ENCODE measurements at regions not wholly inside any gene's neighbourhood (a gene's known extent, or its start where the extent isn't known, plus 50 kb on each side); places are given as distances from the start of the nearest gene placed in this dataset.
"Not testable (repeated sequence)": the region's sequence is repeated elsewhere in the genome, so short reads cannot be mapped to it uniquely, and the experiment has no call there.

GRCh38 chr3:164351131-164351530 lies 727.2 kb downstream of the SI start:
- no peak overlapping the region for H3K4me3 ChIP-seq (ENCODE audit: low read length)
- no peak for DNase-seq (ENCODE audit: low read depth, low spot score)

GRCh38 chr3:164342206-164342605 lies 736.1 kb downstream of the SI start:
- H3K4me3 ChIP-seq (ENCODE audit: low read length); DNase-seq (ENCODE audit: low read depth, low spot score): not testable (repeated sequence)

GRCh38 chr3:164341086-164341485 lies 737.2 kb downstream of the SI start:
- DNase-seq (ENCODE audit: low read depth, low spot score), result no peak
- no peak overlapping the region for H3K4me3 ChIP-seq (ENCODE audit: low read length)

- no peak for DNase-seq (ENCODE audit: low read depth, low spot score)
- no peak overlapping the region for H3K4me3 ChIP-seq (ENCODE audit: low read length)
Observed at GRCh38 chr3:164340273-164340672, 738.0 kb downstream of the SI start.

- no peak for DNase-seq (ENCODE audit: low read depth, low spot score)
Observed at GRCh38 chr3:164332831-164333802, 745.2 kb downstream of the SI start.

GRCh38 chr3:164326714-164327113 lies 751.6 kb downstream of the SI start:
- DNase-seq (ENCODE audit: low read depth, low spot score), result no peak
- H3K4me3 ChIP-seq (ENCODE audit: low read length), result no peak overlapping the region

More at GRCh38 chr3:164332831-164333802, 745.2 kb downstream of the SI start:
- no peak overlapping the region for H3K4me3 ChIP-seq (ENCODE audit: low read length)

- no peak overlapping the region for H3K4me3 ChIP-seq (ENCODE audit: low read length)
- no peak for DNase-seq (ENCODE audit: low read depth, low spot score)
Observed at GRCh38 chr3:164320962-164321361, 757.3 kb downstream of the SI start.

- no peak for DNase-seq (ENCODE audit: low read depth, low spot score)
- H3K4me3 ChIP-seq (ENCODE audit: low read length), result no peak overlapping the region
Observed at GRCh38 chr3:164306042-164306441, 772.3 kb downstream of the SI start.

- no peak for DNase-seq (ENCODE audit: low read depth, low spot score)
- H3K4me3 ChIP-seq (ENCODE audit: low read length), result no peak overlapping the region
Observed at GRCh38 chr3:164303894-164304293, 774.4 kb downstream of the SI start.

GRCh38 chr3:164302622-164303021 lies 775.7 kb downstream of the SI start:
- H3K4me3 ChIP-seq (ENCODE audit: low read length), result no peak overlapping the region
- no peak for DNase-seq (ENCODE audit: low read depth, low spot score)

GRCh38 chr3:164291486-164291885 lies 786.8 kb downstream of the SI start:
- DNase-seq (ENCODE audit: low read depth, low spot score); H3K4me3 ChIP-seq (ENCODE audit: low read length): not testable (repeated sequence)

GRCh38 chr3:164278550-164278949 lies 799.7 kb downstream of the SI start:
- no peak for DNase-seq (ENCODE audit: low read depth, low spot score)
- H3K4me3 ChIP-seq (ENCODE audit: low read length), result no peak overlapping the region

- DNase-seq (ENCODE audit: low read depth, low spot score), result no peak
- no peak overlapping the region for H3K4me3 ChIP-seq (ENCODE audit: low read length)
Observed at GRCh38 chr3:164267053-164267452, 811.2 kb downstream of the SI start.

- no peak overlapping the region for H3K4me3 ChIP-seq (ENCODE audit: low read length)
- no peak for DNase-seq (ENCODE audit: low read depth, low spot score)
Observed at GRCh38 chr3:164250923-164251322, 827.4 kb downstream of the SI start.

GRCh38 chr3:164236851-164237250 lies 841.4 kb downstream of the SI start:
- no peak for DNase-seq (ENCODE audit: low read depth, low spot score)
- H3K4me3 ChIP-seq (ENCODE audit: low read length), result no peak overlapping the region

GRCh38 chr3:164235289-164236028 lies 842.8 kb downstream of the SI start:
- H3K4me3 ChIP-seq (ENCODE audit: low read length), result no peak overlapping the region
- DNase-seq (ENCODE audit: low read depth, low spot score), result no peak

GRCh38 chr3:164233951-164234350 lies 844.3 kb downstream of the SI start:
- DNase-seq (ENCODE audit: low read depth, low spot score), result no peak
- no peak overlapping the region for H3K4me3 ChIP-seq (ENCODE audit: low read length)

GRCh38 chr3:164231718-164232117 lies 846.6 kb downstream of the SI start:
- DNase-seq (ENCODE audit: low read depth, low spot score), result no peak
- H3K4me3 ChIP-seq (ENCODE audit: low read length), result no peak overlapping the region

- no peak for DNase-seq (ENCODE audit: low read depth, low spot score)
- H3K4me3 ChIP-seq (ENCODE audit: low read length), result no peak overlapping the region
Observed at GRCh38 chr3:164230385-164231094, 847.8 kb downstream of the SI start.

GRCh38 chr3:164224126-164224525 lies 854.2 kb downstream of the SI start:
- H3K4me3 ChIP-seq (ENCODE audit: low read length), result no peak overlapping the region
- DNase-seq (ENCODE audit: low read depth, low spot score), result no peak
